GM23248 (cell line): ENCODE measurements at regions not wholly inside any gene's neighbourhood (a gene's known extent, or its start where the extent isn't known, plus 50 kb on each side); places are given as distances from the start of the nearest gene placed in this dataset.
"Not testable (repeated sequence)": the region's sequence is repeated elsewhere in the genome, so short reads cannot be mapped to it uniquely, and the experiment has no call there.

Source experiments
- EZH2 ChIP-seq: fragments of 200-600 bp; sonication (generic); IDR thresholded peaks from 2 replicates; pipeline ENCODE4 v1.6.1; 2018; ENCODE audit warnings: antibody characterized with exemption, mild to moderate bottlenecking; ENCODE audit not compliant: insufficient read depth, poor library complexity, severe bottlenecking
- EZH2phosphoT487 ChIP-seq: fragments of 200-600 bp; sonication (generic); IDR thresholded peaks from 2 replicates; pipeline ENCODE4 v1.6.1; 2018; ENCODE audit warnings: antibody characterized with exemption, moderate library complexity, mild to moderate bottlenecking, low read depth; ENCODE audit not compliant: insufficient read depth

- TF ChIP-seq EZH2, EZH2phosphoT487: not testable (repeated sequence)
Measured at GRCh38 chr2:31757351-31757750, 176.6 kb upstream of the SRD5A2 start.
